GM06990 (cell line): ENCODE measurements at regions not wholly inside any gene's neighbourhood (a gene's known extent, or its start where the extent isn't known, plus 50 kb on each side); places are given as distances from the start of the nearest gene placed in this dataset.
"Not testable (repeated sequence)": the region's sequence is repeated elsewhere in the genome, so short reads cannot be mapped to it uniquely, and the experiment has no call there.

Experiments used
- DNase-seq: peaks from one replicate; pipeline ENCODE4 v3.0.0-alpha.2; 2011; ENCODE audit not compliant: insufficient read length; ENCODE audit errors: extremely low read depth
- H3K27me3 ChIP-seq: replicated peaks from 2 replicates; pipeline ENCODE4 v1.6.0; 2011; ENCODE audit warnings: low read length; ENCODE audit not compliant: control insufficient read depth, insufficient read depth
- H3K36me3 ChIP-seq: 2 replicates; pipeline ENCODE4 v1.5.1; 2011; ENCODE audit warnings: low read length; ENCODE audit not compliant: control insufficient read depth, insufficient read depth
- H3K4me3 ChIP-seq: replicated peaks from 2 replicates; pipeline ENCODE4 v1.5.1; 2011; ENCODE audit warnings: low read depth, mild to moderate bottlenecking, control low read depth, low read length
- CTCF ChIP-seq: IDR thresholded peaks from 2 replicates; pipeline ENCODE4 v1.5.1; 2011; ENCODE audit warnings: low read length, control low read depth, mild to moderate bottlenecking, inconsistent platforms; ENCODE audit not compliant: insufficient read depth, poor library complexity, severe bottlenecking

- H3K36me3 ChIP-seq: no peaks in the 10 kb centered on the region
- H3K4me3 ChIP-seq: no peak overlapping the region
- no peak for TF ChIP-seq CTCF
- H3K27me3 ChIP-seq: no peaks in the 10 kb centered on the region
- DNase-seq: no peak
Observed at GRCh38 chr7:97439637-97440214, 292.2 kb upstream of the TAC1 start.

- no peak for TF ChIP-seq CTCF
- no peak overlapping the region for H3K4me3 ChIP-seq
- no peaks in the 10 kb centered on the region for H3K27me3 ChIP-seq
- H3K36me3 ChIP-seq: no peaks in the 10 kb centered on the region
- DNase-seq: no peak
Observed at GRCh38 chr7:97446361-97446760, 285.5 kb upstream of the TAC1 start.

- not testable (repeated sequence) for DNase-seq, H3K36me3 ChIP-seq, H3K4me3 ChIP-seq
Observed at GRCh38 chr7:97449448-97449847, 282.4 kb upstream of the TAC1 start.

GRCh38 chr7:97450516-97450915, 281.4 kb upstream of the TAC1 start:
- Histone ChIP-seq H3K27me3 (no peaks in the 10 kb centered on the region), H3K36me3 (no peaks in the 10 kb centered on the region), H3K4me3 (no peak overlapping the region)
- no peak for DNase-seq
- no peak for TF ChIP-seq CTCF

More at GRCh38 chr7:97449448-97449847, 282.4 kb upstream of the TAC1 start:
- H3K27me3 ChIP-seq: not testable (repeated sequence)

- TF ChIP-seq CTCF: no peak
- no peaks in the 10 kb centered on the region for H3K36me3 ChIP-seq
- H3K27me3 ChIP-seq: no peaks in the 10 kb centered on the region
- no peak overlapping the region for H3K4me3 ChIP-seq
- no peak for DNase-seq
Observed at GRCh38 chr7:97454636-97455035, 277.2 kb upstream of the TAC1 start.

GRCh38 chr7:97457054-97457453, 274.8 kb upstream of the TAC1 start:
- Histone ChIP-seq H3K4me3 (no peak overlapping the region), H3K36me3 (no peaks in the 10 kb centered on the region), H3K27me3 (no peaks in the 10 kb centered on the region)
- DNase-seq: no peak
- no peak for TF ChIP-seq CTCF
